Stimulated activated CD8-positive, alpha-beta memory T cell treated with anti-CD3 and anti-CD28 coated beads, Interleukin-7, amount 100 ng/mL, for 48 hours (primary cell): ENCODE measurements at regions not wholly inside any gene's neighbourhood (a gene's known extent, or its start where the extent isn't known, plus 50 kb on each side); places are given as distances from the start of the nearest gene placed in this dataset.
"Not testable (repeated sequence)": the region's sequence is repeated elsewhere in the genome, so short reads cannot be mapped to it uniquely, and the experiment has no call there.

Source experiments
- DNase-seq, 2 donors: peaks; one replicate each; pipeline ENCODE4 v3.0.0-alpha.2; 2020; ENCODE audit warnings: low read depth in 1 of 2; ENCODE audit errors: extremely low read depth in 1 of 2

- no peak for DNase-seq
Observed at GRCh38 chr14:105941226-105942166, 415.1 kb downstream of the TMEM121 start.

GRCh38 chr14:105942725-105943124 lies 416.3 kb downstream of the TMEM121 start:
- not testable (repeated sequence) for DNase-seq

- no peak for DNase-seq
Observed at GRCh38 chr14:105943973-105944602, 417.7 kb downstream of the TMEM121 start.

DNA sequence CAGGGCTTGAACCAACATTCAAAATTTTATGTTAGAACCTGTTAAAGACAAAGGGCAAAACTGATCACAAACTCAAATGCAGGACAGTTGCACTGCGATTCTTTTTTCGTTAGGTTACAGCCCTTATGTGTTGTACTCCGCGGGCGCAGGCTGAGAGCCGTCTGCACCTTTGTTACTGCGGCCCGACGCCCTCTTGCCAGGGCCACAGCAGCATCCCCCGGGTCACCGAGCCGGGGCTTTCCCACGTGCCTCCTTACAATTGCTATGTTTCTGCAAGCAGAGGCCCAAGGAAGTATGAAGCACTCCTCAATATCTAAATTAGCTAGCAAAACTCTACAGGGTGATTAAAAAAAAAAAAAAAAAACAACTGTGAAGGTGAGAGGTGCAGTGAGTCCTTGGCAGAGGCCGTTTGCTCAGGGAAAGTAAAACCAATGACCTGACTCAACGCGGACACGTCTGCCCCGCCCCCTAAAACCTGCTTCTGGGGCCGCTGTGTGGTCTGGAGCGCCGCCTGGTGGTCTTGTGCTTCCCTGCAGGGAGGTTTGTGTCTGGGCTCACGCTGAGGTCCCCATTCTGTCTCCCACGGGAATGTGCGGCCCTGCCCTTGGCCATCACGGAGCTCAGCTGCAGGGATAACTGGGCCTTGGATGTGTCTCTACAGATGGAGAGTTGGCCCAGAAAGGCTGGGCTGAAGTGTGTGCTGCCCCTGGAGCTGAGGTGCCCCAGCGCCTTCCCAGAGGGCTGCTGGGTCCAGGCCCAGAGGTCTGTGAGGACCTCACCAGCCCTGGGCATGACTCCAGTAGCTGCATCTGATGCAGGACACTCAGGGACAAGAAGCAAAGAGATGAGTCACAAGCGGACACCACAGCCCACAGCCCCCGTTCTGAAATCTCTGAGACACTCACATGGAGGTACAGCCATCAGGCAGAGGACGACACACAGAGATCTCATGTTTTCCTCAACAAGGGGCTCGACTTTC lies 418.5 kb downstream of the TMEM121 start:
- peak; percentile 53 to 79 for DNase-seq

GRCh38 chr14:105945896-105946295 lies 419.5 kb downstream of the TMEM121 start:
- DNase-seq = no peak

DNA sequence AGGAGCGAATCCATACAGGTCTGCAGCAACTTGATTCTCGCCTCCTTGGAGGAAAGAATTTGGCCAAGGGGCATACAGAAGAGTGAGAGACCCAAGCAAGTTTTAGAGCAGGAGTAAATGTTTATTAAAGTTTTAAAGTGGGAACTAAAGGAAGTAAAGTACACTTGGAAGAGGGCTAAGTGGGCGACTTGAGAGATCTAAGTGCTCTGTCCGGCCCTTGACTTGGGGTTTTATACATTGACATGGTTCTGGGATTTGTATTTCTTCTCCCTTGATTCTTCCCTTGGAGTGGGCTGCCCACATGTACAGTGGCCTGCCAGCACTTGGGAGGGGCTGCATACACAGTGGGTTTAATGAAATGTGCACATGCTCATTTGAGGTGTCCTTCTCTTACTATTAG lies 421.2 kb downstream of the TMEM121 start:
- no peak for DNase-seq

- DNase-seq = not testable (repeated sequence)
Observed at GRCh38 chr14:105948955-105949354, 422.6 kb downstream of the TMEM121 start.

DNA sequence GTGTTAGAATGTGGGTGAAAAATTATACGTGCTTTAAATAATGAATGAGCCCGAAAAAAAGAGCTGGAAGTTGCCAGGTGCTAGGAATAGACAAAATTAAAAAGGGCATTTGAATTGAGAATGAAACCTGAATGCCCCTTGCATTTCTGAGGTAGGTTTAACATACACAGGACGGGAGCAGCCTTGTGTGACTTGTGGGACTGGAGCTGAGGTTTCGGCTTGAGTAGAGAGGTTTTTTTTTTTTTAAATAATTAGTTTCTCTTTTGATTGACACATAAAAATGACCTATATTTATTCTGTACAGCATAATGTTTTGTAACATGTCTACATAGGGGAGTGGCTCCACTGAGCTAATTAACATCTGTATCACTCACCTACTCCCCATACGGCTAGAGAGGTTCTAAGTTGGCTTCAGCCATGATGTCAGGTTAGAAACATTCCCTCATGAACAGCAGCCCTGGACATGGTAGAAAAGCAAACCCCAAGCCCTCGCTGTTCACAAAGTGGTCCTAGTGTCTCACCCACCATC lies 424.0 kb downstream of the TMEM121 start:
- DNase-seq = not testable (repeated sequence)

DNA sequence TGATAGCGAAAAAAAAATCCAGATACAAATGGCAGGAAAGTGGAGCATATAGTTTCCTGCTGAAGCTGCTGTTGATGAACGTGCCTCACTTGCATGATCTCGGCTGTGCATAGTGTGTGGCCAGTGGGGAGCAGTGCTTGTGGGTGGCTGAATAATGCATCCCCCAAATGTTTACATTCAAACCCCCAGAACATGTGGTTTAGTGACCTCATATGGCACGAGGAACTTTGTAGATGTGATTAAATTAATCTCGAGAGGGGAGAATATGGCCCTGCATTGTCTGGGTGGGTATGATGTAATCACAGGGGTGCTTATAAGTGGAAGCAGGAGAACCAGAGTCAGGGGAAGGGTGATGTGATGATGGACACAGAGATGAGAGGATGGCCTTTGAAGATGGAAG lies 425.0 kb downstream of the TMEM121 start:
- no peak for DNase-seq

DNA sequence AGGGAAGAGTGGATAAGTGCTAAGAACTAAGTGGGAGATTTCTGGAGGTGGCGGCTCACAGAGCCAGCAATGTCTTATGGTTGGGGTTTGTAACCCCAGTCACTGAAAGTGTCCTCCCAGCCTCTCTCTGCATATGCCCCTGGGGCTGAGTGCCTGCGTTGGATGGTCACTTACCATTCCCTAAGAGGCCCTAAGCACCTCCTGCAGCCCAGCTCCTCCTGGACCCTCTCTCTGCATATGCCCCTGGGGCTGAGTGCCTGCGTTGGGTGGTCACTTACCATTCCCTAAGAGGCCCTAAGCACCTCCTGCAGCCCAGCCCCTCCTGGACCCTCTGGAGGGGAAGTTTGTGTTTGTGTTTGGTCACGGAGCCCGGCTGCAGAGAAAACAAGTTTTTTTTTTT lies 425.8 kb downstream of the TMEM121 start:
- DNase-seq = no peak

GRCh38 chr14:105952826-105953225 lies 426.4 kb downstream of the TMEM121 start:
- DNase-seq = no peak

DNA sequence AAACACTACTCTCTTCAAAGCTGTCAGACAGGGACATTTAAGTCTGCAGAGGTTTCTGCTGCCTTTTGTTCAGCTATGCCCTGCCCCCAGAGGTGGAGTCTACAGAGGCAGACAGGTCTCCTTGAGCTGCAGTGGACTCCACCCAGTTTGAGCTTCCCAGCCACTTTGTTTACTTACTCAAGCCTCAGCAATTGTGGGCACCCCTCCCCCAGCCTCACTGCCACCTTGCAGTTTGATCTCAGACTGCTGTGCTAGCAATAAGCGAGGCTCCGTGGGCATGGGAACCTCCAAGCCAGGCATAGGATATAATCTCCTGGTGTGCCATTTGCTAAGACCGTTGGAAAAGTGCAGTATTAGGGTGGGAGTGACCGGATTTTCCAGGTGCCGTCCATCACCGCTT lies 435.2 kb downstream of the TMEM121 start:
- not testable (repeated sequence) for DNase-seq

GRCh38 chr14:105962532-105962931 lies 436.1 kb downstream of the TMEM121 start:
- no peak for DNase-seq

DNA sequence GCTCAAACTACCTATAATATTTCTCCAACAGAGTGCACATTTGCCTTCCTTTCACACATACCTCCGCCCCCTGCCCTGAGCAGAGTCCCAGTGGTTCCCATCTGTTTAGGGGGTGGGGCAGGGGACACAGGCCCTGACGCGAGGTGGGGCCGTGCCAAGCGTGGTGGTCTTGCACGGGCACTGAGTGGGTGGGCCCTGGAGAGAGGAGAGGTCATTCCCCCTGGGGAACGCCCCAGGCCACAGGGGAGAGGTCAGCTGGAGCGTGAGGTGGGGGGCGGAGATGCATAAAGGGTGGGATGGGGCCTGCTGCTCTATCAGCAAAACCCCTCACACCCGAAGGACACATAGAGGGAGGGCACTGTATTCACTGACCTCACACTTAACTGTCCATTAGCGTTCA lies 441.9 kb downstream of the TMEM121 start:
- no peak for DNase-seq

DNA sequence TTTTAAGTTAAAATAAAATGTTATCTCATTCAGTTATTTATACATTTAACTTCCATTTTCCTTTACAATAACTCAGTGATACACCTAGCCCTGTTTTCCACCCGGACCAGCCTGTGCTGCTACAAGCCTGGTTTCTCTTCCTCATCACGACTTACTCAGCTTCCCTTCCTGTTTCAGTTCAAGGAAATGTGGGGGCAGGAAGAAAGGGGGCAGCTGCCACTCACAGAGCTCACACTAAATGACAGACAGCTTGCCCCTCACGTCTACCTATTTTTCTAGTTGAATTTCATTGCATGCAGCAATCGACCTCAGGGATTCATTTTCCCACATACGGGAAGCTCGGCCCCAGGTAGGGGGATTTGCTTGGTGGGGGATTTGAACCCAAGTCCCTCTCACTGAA lies 442.6 kb downstream of the TMEM121 start:
- not testable (repeated sequence) for DNase-seq

DNA sequence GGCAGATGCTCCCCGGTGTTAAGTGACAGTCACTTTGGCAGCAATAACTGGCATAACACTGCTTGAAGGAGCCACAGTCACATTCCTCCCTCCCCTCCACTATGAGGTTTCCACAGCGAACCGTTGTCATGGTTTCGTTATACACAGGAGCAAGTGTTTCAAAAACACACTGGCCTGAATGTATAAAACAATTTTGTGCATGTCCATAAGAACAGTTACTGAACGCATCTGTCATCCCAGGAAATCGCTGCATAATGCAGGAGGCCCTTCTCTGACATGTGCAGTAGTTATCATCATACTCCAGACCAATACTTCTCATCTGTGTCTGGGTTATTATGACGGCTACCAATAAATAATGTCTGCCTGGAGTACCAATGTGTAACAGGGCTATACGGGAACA lies 444.4 kb downstream of the TMEM121 start:
- DNase-seq = not testable (repeated sequence)

DNA sequence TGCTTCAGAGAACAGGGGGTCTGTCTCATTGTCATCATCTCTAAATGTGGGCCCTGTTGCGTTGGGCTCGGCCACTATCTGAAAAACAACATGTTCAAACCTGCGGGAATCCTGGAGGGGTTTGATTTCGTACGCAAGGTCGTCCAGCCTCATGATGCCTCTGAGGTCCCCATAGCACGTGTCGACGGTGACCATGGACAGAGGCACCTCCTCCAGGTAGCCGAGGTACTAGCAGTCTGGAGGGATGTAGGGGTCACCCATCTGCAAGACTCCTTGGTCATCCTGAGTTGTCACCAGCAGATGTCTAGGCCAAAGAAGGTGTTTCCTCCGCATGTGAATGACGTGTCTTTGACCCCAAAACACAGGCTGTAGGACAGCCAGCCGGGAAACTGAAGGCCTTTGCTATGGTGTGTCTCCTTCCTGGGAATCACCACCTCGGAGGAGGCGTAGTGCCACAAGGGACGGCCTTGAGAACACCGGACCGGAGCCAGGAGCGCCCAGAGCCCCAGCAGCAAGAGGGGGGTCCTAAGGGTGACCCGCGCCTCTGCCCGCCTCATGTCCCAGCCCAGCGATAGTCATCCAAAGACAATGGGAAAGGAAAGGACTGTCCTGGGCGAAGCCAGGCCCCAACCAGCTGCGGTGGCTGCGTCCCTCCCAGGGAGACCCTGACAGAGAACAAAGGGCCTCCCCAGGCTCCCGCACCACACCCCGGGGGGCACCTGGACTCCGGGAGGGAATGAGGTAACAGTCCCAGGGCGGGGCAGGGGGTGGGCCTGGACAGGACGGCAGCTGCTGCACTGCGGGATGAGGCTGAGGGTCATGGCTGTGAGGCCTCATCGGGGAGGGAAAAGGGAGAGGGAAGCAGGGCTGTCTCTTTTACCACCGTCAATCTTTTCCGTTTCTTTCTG lies 445.5 kb downstream of the TMEM121 start:
- no peak for DNase-seq

- peak; percentile 53 to 54 for DNase-seq
Observed at GRCh38 chr14:105974902-105975301, 448.5 kb downstream of the TMEM121 start.

- DNase-seq = no peak
Observed at GRCh38 chr14:105978618-105979295, 452.4 kb downstream of the TMEM121 start.
